ENCODE measurements at regions not wholly inside any gene's neighbourhood (a gene's known extent, or its start where the extent isn't known, plus 50 kb on each side); places are given as distances from the start of the nearest gene placed in this dataset.

- CTCF ChIA-PET = no interaction called here
- H3K9me3 Mint-ChIP-seq (ENCODE audit: low read depth, unreplicated experiment) = no peaks in the 10 kb centered on the region
- DNase-seq = no peak
- no TSS peak for BruUV-seq (replicated peaks)
- intact Hi-C loops (cut with micrococcal nuclease; ENCODE audit: unreplicated experiment) = no loop called here
- H3K27ac Mint-ChIP-seq (ENCODE audit: unreplicated experiment) = no peak overlapping the region
- TF ChIP-seq CTCF (IDR thresholded peaks at IDR 0.05; ENCODE audit: unreplicated experiment) = no peak
- H3K4me3 Mint-ChIP-seq (ENCODE audit: low read depth, unreplicated experiment) = no peak overlapping the region
- H3K4me1 Mint-ChIP-seq (ENCODE audit: low read depth, unreplicated experiment) = no peaks in the 10 kb centered on the region
- no peaks in the 10 kb centered on the region for H3K27me3 Mint-ChIP-seq (ENCODE audit: unreplicated experiment)
- H3K36me3 Mint-ChIP-seq (ENCODE audit: insufficient read depth, unreplicated experiment) = no peaks in the 10 kb centered on the region
Observed at GRCh38 chr7:20466543-20467021, 135.9 kb downstream of the ITGB8 start.

GRCh38 chr7:20470082-20470481 lies 139.4 kb downstream of the ITGB8 start:
- Mint-ChIP-seq H3K36me3 (ENCODE audit: insufficient read depth, unreplicated experiment) (no peaks in the 10 kb centered on the region), H3K4me1 (ENCODE audit: low read depth, unreplicated experiment) (no peaks in the 10 kb centered on the region), H3K27ac (ENCODE audit: unreplicated experiment) (no peak overlapping the region), H3K4me3 (ENCODE audit: low read depth, unreplicated experiment) (no peak overlapping the region), H3K27me3 (ENCODE audit: unreplicated experiment) (no peaks in the 10 kb centered on the region), H3K9me3 (ENCODE audit: low read depth, unreplicated experiment) (no peaks in the 10 kb centered on the region)
- CTCF ChIA-PET = interaction anchor here (0.8 to 1.4 kb wide), 2 partner anchors 9 to 32 kb away, joined by 4 read pairs; no protein-coding TSS in a partner anchor
- no peak for TF ChIP-seq CTCF (IDR thresholded peaks at IDR 0.05; ENCODE audit: unreplicated experiment)
- no peak for DNase-seq
- intact Hi-C loops (cut with micrococcal nuclease; ENCODE audit: unreplicated experiment) = loop anchor here (10.0 kb wide), 1 partner anchor 1745 kb away; no protein-coding TSS in a partner anchor
- BruUV-seq (replicated peaks) = no TSS peak

GRCh38 chr7:20470726-20471125 lies 140.0 kb downstream of the ITGB8 start:
- TF ChIP-seq CTCF (IDR thresholded peaks at IDR 0.05; ENCODE audit: unreplicated experiment) = no peak
- no TSS peak for BruUV-seq (replicated peaks)
- no peak overlapping the region for H3K4me3 Mint-ChIP-seq (ENCODE audit: low read depth, unreplicated experiment)
- intact Hi-C loops (cut with micrococcal nuclease; ENCODE audit: unreplicated experiment) = loop anchor here (10.0 kb wide), 1 partner anchor 1746 kb away; no protein-coding TSS in a partner anchor
- H3K27me3 Mint-ChIP-seq (ENCODE audit: unreplicated experiment) = no peaks in the 10 kb centered on the region
- CTCF ChIA-PET = interaction anchor here (0.6 to 1.4 kb wide), 4 partner anchors 33 to 562 kb away, joined by 3 to 6 read pairs (median 4); no protein-coding TSS in a partner anchor
- no peaks in the 10 kb centered on the region for H3K9me3 Mint-ChIP-seq (ENCODE audit: low read depth, unreplicated experiment)
- no peaks in the 10 kb centered on the region for H3K36me3 Mint-ChIP-seq (ENCODE audit: insufficient read depth, unreplicated experiment)
- no peak overlapping the region for H3K27ac Mint-ChIP-seq (ENCODE audit: unreplicated experiment)
- no peaks in the 10 kb centered on the region for H3K4me1 Mint-ChIP-seq (ENCODE audit: low read depth, unreplicated experiment)
- DNase-seq = no peak

- no peaks in the 10 kb centered on the region for H3K27me3 Mint-ChIP-seq (ENCODE audit: unreplicated experiment)
- H3K27ac Mint-ChIP-seq (ENCODE audit: unreplicated experiment) = no peak overlapping the region
- H3K9me3 Mint-ChIP-seq (ENCODE audit: low read depth, unreplicated experiment) = no peaks in the 10 kb centered on the region
- no peak for DNase-seq
- intact Hi-C loops (cut with micrococcal nuclease; ENCODE audit: unreplicated experiment) = loop anchor here (10.0 kb wide), 1 partner anchor 1749 kb away; no protein-coding TSS in a partner anchor
- no peaks in the 10 kb centered on the region for H3K4me1 Mint-ChIP-seq (ENCODE audit: low read depth, unreplicated experiment)
- H3K4me3 Mint-ChIP-seq (ENCODE audit: low read depth, unreplicated experiment) = no peak overlapping the region
- H3K36me3 Mint-ChIP-seq (ENCODE audit: insufficient read depth, unreplicated experiment) = no peaks in the 10 kb centered on the region
- no TSS peak for BruUV-seq (replicated peaks)
- TF ChIP-seq CTCF (IDR thresholded peaks at IDR 0.05; ENCODE audit: unreplicated experiment) = no peak
- CTCF ChIA-PET = no interaction called here
Observed at GRCh38 chr7:20474249-20474648, 141.2 kb upstream of the ABCB5 start.
